ENCODE measurements at regions not wholly inside any gene's neighbourhood (a gene's known extent, or its start where the extent isn't known, plus 50 kb on each side); places are given as distances from the start of the nearest gene placed in this dataset.
A peak's percentile ranks its signal among the peaks of the same experiment; 100 is the strongest.
"Not testable (repeated sequence)": the region's sequence is repeated elsewhere in the genome, so short reads cannot be mapped to it uniquely, and the experiment has no call there.

DNA sequence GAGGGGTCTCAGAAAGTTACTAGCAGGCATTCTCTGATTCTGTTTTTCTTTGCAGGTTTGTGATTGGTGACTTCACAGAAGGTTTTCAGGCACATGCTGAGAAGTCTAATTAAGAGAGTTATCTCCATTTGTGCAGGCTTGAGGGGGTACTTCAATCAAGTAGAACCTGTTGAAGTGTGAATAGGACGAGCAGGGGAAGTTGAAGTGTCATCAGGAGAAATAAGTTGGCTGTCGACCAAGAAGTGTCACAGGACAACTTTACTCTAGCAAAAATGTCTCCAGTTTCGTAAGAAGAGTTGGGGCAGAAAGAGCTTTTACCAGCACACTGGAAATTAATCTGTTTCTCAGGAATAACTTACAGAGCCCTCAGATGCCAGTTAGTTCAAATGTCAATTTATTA lies 576.5 kb upstream of the SLITRK5 start:
- peak in 2 of 3 donors; percentile 0 to 4 for DNase-seq

DNA sequence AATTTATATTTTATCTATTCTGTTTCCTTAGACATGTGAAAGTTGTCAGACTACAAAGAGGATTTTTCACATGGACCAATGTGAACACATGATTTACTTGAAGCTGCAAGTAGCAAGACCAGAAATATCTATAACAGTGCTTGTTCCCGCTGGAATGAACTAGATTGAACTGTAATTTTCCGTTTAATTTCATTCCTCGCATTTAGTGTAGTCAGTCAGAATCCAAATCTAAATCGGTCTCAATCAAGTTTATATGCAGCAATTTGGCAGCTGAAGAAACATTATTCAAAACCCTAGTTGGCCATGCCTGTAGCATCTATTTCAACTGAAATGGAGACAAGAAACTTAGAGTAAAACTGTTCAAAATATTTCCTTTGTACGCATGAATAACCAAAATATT lies 570.7 kb upstream of the SLITRK5 start:
- no peak for DNase-seq

DNA sequence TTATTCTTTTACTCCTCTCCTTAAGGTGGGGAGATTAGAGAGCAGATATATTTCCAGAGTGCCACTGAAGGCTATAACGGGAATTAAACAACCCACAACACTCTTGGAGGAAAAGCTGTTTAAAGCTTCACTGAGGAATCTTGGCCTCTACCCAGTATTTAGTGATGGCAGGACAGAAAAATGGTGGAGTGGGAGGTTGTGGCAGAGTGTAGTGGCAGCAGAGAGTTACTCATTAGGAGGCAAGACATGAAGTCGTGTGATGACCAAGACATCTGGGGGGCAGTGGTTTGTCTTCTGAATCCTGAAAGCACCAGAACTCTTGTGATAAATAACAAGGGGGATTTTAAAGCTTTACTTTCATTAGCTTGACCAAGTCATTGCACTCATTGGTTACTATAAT lies 563.5 kb upstream of the SLITRK5 start:
- DNase-seq, result no peak

DNA sequence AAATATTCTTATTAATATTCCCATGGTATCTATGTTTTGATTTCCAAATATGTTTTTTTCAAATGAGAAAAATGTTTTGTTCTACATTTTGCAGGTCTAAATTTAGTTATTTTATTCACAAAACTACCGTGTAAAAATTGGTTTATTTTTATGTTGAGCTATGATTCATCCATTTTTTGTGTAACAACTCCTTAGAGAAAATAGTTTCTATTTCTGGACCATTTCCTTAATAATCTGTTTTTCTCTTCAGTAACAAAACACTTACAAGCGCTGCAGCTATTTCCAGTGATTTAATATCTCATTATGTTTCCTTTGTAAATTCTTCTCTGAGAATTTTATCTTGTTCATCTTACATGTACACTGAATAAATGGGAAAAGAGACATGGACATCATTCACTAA lies 550.7 kb upstream of the SLITRK5 start:
- DNase-seq, result no peak

DNA sequence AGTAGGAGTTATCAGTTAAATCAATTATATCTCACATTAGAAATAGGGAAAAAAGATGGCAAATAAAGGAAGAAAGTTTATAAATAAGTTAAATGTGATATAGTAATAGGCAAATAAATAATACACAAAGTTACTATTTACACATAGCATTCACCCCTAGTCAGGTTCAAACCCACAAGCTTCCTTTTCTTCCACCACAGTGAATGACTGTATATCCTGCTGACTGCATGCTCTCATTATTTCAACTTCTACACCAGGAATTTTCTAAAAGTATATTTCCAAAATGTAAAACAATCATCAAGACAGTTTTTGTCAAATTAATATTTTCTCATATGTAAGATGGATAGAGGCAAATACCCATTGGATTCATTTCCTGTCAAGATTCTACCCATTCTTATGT lies 548.6 kb upstream of the SLITRK5 start:
- no peak for DNase-seq

DNA sequence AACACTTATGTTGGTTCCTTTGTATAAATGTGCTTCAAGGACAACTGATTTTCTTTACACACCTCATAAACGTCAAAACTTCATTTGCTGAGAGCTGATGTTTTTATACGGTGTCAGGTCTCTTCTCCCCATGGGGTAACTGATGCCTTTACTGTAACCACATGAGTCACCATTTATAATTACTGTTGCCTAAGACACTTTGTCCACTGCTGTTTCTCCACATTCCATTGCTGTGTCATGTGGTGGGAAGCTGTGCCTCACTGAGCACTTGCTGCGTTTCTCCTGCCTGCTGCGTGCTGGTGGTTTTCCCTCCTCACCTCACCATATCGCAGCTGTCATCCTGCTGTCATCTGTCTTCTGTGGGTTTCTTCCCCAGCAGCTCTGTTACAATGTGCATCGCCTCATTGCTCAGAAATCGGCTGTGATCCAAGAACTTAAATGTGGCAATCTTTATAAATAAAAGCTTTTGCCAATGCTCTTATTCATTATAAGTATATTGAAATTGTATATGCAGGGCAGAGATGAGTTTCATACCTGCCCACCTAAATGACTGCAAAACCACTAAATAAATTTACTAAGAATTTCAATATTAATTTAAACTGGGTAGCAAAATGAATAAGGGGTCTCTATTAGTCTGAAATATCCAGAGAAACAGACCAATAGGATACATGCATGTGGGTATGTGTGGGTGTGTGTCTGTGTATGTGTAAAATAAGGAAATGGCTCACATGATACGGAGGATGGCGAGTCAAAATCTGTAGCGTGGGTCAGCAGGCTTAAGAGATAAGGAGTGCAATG lies 547.0 kb upstream of the SLITRK5 start:
- DNase-seq, result peak; percentile 24 to 95 (median 41)

DNA sequence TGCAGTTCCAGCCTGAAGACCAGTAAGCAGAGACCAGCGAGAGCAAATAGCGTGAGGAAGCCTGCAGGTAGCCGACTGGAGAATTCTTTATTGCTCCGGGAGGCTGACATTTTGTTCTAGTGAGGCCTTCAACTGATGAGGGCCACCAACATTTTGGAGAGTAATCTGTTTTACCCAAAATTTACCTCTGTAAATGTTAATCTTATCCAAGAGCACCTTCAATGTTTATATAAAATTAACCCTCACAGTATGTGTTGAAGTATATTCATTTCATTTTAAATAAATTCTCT lies 546.4 kb upstream of the SLITRK5 start:
- DNase-seq, result no peak

DNA sequence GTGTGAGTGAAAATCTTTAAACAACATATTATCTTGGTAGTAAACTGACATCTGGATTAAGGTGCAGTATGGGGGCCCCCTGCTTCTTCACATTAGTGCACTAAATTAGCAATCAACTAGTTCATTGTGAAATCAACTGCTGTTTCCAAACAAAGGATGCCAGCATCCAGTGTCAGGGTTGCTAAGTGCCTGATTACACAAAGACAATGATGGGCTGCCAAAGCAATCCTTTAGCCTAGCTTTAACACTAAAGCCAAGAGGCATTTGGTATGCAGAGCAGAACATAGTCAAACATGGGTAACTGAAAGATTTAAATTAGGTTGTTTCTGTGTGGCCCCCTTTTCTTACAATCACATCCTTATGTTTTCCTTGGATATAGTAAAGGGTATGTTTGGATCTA lies 543.1 kb upstream of the SLITRK5 start:
- DNase-seq, result peak in 1 of 3 donors; percentile 2

DNA sequence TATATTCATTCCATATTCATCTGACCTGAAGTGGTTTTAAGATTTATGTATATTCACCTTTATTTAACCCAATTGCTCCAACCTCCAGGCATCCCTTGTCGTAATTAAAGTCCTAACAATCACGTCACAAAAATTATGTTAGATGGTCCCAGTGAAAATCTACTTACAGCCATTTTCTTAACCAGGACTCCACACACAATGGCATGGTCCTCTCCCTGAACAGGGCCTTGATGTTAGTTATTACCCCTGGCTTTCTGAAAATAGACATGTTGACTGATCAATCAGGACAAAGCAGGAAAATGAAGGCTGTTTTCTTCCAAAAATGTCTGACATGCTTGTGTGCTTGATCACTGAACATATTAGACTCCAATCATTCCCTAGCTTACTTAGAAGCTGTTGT lies 542.7 kb upstream of the SLITRK5 start:
- DNase-seq, result no peak

DNA sequence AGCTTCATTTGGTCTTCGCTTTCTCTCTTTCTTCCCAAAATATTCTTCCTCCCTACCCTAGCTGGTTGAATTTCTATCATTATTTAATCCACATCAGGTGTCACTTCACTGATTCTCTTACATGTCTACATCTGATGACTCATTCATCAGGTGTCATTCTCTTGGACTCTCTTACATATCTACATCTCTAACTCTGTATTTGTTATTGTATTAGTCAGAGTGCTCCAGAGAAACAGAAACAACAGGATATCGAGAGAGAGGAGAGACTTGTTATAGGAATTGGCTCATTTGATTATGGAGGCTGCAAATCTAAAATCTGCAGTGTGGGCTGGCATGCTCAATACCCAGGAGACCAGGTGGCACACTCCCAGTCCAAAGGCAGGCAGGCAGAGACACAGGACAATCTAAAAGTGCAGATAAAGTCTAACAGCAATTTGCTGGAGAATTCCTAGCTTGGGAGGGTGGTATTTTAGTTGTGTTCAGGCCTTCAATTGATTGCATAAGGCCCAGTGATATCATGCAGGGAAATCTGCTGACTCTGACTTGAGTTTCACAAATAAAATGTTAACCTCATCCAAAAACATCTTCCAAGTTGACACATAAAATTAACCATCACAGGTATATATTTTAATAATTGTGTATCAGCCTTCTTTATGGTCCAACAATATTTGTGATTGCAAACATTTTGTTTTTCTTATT lies 541.4 kb upstream of the SLITRK5 start:
- DNase-seq, result no peak

DNA sequence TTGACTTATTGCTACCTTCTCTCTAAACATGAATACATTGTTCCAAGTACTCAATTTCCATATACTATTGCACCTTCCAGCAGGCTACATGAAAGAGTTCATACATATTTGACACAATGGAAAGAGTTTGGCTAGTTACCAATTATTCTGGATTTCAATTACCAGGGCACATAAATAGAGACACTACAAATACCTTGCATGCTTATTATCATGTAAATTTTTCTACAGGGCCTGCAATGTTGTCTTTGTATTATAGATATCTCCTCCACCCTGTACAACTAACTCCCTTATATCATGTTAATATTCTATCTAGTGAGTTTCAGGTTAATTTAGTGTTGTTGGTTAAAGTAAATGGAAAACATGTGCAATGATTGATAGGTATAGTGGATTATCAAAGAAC lies 540.7 kb upstream of the SLITRK5 start:
- DNase-seq, result no peak

DNA sequence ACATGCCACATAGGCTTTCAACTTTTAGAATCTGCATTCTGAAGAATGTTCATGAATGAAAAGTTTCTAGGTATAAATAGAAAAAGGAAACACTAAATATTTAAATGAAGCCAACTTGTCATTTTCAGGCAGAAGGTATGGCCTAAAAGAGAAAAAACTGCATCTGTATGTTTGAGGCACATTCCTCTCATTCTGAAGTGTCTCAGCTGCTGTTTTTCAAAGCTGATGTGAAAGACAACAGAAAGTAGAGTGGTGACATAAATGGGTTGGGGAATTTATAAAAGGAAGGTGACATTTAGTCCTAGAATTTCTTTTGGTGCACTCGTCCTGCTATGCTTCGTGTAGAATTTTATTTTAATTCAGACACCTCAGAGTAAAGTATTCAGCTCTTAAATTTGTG lies 539.6 kb upstream of the SLITRK5 start:
- DNase-seq, result no peak

DNA sequence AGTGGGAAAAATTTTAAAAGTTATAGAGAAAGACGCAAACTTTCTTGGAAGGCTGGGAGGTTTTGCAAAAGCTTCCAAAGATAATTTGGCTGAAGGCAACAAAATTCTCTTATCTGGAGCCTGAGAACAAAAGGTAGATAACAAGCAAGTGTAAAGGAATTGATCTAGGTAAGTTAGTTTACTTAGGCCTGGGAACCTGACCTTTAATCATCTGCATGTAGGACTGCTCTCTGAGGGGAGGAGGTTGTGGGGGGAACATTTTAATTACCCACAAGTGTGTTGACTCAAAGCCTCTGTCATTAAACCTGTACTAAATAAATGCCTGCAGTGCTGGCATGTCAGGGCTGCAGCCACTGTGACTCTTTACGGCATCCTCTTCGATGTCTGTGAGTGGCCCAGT lies 532.3 kb upstream of the SLITRK5 start:
- DNase-seq, result no peak

DNA sequence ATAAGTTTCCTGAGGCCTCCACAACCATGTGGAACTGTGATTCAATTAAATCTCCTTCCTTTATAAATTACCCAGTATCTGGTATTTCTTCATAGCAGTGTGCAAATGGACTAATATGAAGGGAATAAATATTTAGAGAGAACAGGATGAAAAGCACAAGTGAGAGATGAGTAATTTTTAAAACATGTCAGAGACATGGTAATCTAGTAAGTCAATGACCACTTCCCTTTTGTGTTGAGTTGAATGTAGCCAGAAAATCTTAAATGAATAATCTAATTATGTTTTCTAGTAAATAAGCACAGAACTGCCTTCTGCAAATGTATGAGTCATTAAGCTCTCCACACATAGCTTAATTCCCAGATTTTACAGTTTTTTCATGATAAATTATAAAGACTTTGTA lies 524.1 kb upstream of the SLITRK5 start:
- no peak for DNase-seq

DNA sequence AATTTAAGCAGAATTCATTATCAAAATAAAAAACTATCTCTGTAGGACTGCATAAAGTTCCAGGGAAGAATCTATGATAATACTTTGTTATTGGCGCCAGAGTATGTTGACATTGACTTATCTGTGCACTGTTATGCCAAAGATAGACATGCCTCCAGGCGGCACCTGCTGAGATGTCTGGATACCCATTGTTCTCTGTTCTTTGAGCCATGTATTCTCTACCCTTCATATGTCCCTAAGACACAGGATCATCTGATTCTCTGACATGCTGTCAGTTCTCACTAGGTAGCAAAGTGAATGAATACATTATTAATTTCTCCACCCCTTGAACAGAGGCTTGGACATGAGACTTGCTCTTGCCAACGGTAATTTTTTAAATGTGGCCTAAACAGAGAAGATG lies 517.8 kb upstream of the SLITRK5 start:
- no peak for DNase-seq

DNA sequence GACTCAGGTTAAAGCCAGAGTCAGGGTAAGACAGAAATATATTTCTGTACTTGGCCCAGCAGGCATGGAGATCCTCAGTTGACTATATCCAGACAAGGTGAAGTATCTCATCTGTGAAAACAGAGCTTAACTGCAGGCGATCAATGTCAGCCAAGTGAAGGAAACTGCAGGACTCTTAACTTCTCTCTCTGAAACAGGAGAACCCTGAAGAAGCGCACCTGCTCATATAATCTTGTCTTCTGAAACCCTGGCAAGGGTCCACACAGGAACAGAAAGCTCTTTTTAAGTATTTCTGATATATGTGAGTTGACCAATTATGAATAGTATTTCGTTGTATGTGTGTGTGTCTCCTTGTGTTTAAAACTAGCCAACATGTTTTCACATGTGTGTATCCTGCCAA lies 504.8 kb upstream of the SLITRK5 start:
- no peak for DNase-seq

DNA sequence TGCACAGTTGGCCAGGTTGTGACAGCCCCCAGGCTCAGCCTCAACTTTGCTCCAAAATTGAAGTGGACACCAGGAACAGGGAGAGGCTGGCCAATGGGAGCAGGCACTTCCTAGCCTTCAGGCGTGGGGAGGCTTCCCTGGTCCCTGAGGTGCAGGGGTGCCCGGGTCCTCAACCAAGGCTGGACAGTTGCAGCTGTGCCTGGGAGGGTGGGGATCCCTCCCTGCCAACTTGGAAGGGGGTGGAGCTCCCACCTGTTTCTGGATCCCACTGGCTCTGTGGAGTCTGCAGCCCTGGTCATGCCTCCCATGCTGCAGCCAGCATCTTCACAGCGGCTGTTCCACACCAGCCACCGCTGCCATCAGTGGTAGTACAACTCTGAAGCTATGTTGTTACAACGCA lies 502.8 kb upstream of the SLITRK5 start:
- no peak for DNase-seq

DNA sequence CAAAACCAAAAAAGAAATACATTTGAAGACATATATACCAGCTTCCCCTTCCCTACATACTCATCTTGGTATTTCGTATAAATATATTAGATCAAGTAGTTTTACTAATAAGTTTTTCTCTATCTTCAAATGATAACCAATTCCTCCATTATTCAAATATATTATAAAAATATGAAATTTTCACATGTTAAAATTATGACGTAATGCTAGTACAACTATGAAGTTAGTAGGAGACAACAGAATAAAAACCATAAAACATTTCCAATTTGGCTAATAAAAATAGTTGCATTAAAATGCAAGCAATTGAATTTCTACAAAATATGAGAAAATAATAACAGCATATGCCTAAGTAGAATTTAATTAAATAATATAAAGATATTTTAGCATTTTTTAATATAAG lies 501.8 kb upstream of the SLITRK5 start:
- no peak for DNase-seq

DNA sequence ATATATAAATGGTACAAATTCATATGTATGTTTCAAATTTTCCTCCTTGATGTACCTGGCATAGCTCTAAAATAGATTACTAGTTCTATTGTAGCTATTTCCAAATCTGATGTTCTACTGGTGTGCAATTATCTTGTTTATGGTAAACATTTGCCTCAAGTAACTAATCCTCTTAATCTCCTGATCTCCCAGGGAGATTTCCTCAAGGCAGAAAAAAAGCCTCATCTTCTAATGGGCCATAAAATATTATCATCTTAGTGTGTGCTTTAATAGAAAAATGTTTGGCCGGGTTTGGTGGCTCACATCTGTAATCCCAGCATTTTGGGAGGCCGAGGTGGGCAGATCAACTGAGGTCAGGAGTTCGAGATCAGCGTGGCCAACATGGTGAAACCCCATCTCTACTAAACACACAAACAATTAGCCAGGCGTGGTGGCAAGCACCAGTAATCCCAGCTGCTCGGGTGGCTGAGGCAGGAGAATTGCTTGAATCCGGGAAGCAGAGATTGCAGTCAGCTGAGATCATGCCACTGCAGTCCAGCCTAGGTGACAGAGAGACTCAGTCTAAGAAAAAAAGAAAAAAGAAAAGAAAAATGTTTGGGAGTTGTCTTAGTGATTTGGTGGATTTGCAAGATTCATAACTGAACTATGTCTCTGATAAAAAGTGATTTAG lies 498.9 kb upstream of the SLITRK5 start:
- DNase-seq, result no peak

DNA sequence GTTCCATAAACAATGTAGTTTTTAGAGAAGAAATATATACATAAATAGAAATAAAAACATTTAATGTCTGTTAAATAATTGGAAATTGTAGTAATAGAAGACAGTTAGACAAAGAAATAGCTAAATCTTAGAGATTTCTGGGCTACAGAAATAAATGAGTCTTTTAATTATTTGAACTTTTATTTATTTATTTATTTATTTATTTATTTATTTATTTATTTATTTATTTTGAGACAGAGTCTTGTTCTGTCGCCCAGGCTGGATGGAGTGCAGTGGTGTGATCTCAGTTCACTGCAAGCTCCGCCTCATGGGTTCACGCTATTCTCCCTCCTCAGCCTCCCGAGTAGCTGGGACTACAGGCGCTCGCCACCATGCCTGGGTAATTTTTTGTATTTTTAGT lies 486.0 kb upstream of the SLITRK5 start:
- not testable (repeated sequence) for DNase-seq

DNA sequence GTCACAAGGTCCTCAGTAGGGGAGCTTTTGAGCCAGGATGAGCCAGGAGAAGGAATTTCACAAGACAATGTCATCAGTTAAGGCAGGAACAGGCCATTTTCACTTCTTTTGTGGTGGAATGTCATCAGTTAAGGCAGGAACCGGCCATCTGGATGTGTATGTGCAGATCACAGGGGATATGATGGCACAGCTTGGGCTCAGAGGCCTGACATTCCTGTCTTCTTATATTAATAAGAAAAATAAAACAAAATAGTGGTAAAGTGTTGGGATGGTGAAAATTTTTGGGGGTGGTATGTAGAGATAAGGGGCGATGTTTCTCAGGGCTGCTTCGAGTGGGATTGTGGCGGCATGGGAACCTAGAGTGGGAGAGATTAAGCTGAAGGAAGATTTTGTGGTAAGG lies 484.5 kb upstream of the SLITRK5 start:
- DNase-seq, result not testable (repeated sequence)

DNA sequence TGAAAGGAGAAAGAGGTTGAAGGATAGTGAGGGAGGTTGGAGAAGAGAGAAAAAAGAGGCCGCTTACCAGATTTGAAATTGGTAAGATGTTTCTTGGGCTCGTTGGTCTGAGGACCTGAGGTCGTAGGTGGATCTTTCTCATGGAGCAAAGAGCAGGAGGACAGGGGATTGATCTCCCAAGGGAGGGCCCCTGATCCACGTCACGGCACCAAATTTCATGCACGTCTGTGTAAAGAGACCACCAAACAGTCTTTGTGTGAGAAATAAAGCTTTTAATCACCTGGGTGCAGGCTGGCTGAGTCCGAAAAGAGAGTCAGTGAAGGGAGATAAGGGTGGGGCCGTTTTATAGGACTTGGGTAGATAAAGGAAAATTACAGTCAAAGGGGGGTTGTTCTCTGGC lies 479.7 kb upstream of the SLITRK5 start:
- DNase-seq, result not testable (repeated sequence)

DNA sequence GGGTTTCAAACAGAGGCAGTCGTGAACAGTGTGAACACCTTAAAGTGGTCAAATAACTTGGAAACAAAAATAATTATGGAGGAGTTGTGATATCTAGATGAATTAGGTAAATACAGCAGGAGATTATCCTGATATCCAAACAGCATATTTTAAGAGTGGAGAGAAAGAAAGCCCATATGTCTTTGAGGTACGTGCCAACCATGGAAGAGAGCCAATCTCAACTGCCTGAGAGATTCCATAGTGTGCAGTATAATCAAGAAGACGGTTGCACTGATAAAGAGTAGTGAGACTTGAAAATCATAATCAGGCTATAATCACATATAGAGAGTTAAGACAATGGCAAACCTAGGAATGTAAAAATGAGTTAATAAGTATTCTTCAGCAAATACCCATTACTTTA lies 472.8 kb upstream of the SLITRK5 start:
- no peak for DNase-seq
